Mesothelial cell of epicardium (in vitro differentiated cells): ENCODE measurements at regions not wholly inside any gene's neighbourhood (a gene's known extent, or its start where the extent isn't known, plus 50 kb on each side); places are given as distances from the start of the nearest gene placed in this dataset.
A peak's percentile ranks its signal among the peaks of the same experiment; 100 is the strongest.

Source experiments
- DNase-seq, 2 experiments: peaks; one replicate each; pipeline ENCODE4 v3.0.0; 2021; ENCODE audit warnings: low spot score in 2 of 2; ENCODE audit not compliant: unreplicated experiment in 2 of 2
- H3K27ac Mint-ChIP-seq: 2 replicates; pipeline ENCODE4 v1.8.0; 2021; ENCODE audit warnings: mixed read lengths
- H3K27me3 Mint-ChIP-seq: 2 replicates; pipeline ENCODE4 v1.8.0; 2021; ENCODE audit warnings: low read depth, mixed read lengths
- H3K36me3 Mint-ChIP-seq: 2 replicates; pipeline ENCODE4 v1.8.0; 2021; ENCODE audit warnings: mixed read lengths
- H3K4me1 Mint-ChIP-seq: 2 replicates; pipeline ENCODE4 v1.8.0; 2021; ENCODE audit warnings: mixed read lengths
- H3K4me3 Mint-ChIP-seq: 2 replicates; pipeline ENCODE4 v1.8.0; 2021; ENCODE audit warnings: mild to moderate bottlenecking, moderate library complexity, mixed read lengths
- H3K9me3 Mint-ChIP-seq: 2 replicates; pipeline ENCODE4 v1.8.0; 2021; ENCODE audit warnings: mixed read lengths
- CTCF ChIP-seq: fragments of 200-600 bp; sonication (generic); IDR thresholded peaks from one replicate; pipeline ENCODE4 v1.5.0; 2021; ENCODE audit warnings: antibody characterized with exemption; ENCODE audit not compliant: unreplicated experiment

GRCh38 chr16:17566656-17567450, 96.1 kb upstream of the XYLT1 start:
- Mint-ChIP-seq H3K36me3 (no peaks in the 10 kb centered on the region), H3K27ac (no peak overlapping the region), H3K9me3 (no peaks in the 10 kb centered on the region), H3K4me3 (no peak overlapping the region), H3K4me1 (no peaks in the 10 kb centered on the region), H3K27me3 (no peaks in the 10 kb centered on the region)
- TF ChIP-seq CTCF = no peak
- DNase-seq = no peak

GRCh38 chr16:17566075-17566474, 95.3 kb upstream of the XYLT1 start:
- H3K27ac Mint-ChIP-seq = no peak overlapping the region
- no peak for DNase-seq
- no peak overlapping the region for H3K4me3 Mint-ChIP-seq
- H3K9me3 Mint-ChIP-seq = no peaks in the 10 kb centered on the region
- H3K4me1 Mint-ChIP-seq = peaks cover 4% of the 10 kb centered on the region
- no peak for TF ChIP-seq CTCF
- H3K36me3 Mint-ChIP-seq = no peaks in the 10 kb centered on the region
- H3K27me3 Mint-ChIP-seq = no peaks in the 10 kb centered on the region

GRCh38 chr16:17565605-17566004, 94.8 kb upstream of the XYLT1 start:
- DNase-seq = no peak
- Mint-ChIP-seq H3K27ac (no peak overlapping the region), H3K36me3 (no peaks in the 10 kb centered on the region), H3K4me1 (peaks cover 8% of the 10 kb centered on the region), H3K27me3 (no peaks in the 10 kb centered on the region), H3K4me3 (no peak overlapping the region), H3K9me3 (no peaks in the 10 kb centered on the region)
- TF ChIP-seq CTCF = peak; percentile 51

- H3K4me1 Mint-ChIP-seq = peaks cover 10% of the 10 kb centered on the region
- no peak overlapping the region for H3K4me3 Mint-ChIP-seq
- no peak for DNase-seq
- no peaks in the 10 kb centered on the region for H3K27me3 Mint-ChIP-seq
- H3K36me3 Mint-ChIP-seq = no peaks in the 10 kb centered on the region
- TF ChIP-seq CTCF = no peak
- no peaks in the 10 kb centered on the region for H3K9me3 Mint-ChIP-seq
- no peak overlapping the region for H3K27ac Mint-ChIP-seq
Measured at GRCh38 chr16:17564856-17565255, 94.1 kb upstream of the XYLT1 start.

- no peaks in the 10 kb centered on the region for H3K27me3 Mint-ChIP-seq
Measured at GRCh38 chr16:17563323-17564091, 92.7 kb upstream of the XYLT1 start.

More at GRCh38 chr16:17563323-17564091, 92.7 kb upstream of the XYLT1 start:
- no peaks in the 10 kb centered on the region for H3K36me3 Mint-ChIP-seq
- no peak overlapping the region for H3K4me3 Mint-ChIP-seq
- no peak for DNase-seq
- peaks cover 18% of the 10 kb centered on the region for H3K4me1 Mint-ChIP-seq
- H3K9me3 Mint-ChIP-seq = no peaks in the 10 kb centered on the region
- TF ChIP-seq CTCF = no peak
- H3K27ac Mint-ChIP-seq = no peak overlapping the region
